Gastrocnemius medialis (tissue), 4 donors: ENCODE measurements at regions not wholly inside any gene's neighbourhood (a gene's known extent, or its start where the extent isn't known, plus 50 kb on each side); places are given as distances from the start of the nearest gene placed in this dataset.

Experiments used
- ATAC-seq, 2 donors: fragments of 150-250 bp; one replicate each; pipeline ENCODE4 v1.9.1; 2016
- DNase-seq, 2 donors: peaks; one replicate each; pipeline ENCODE4 v3.0.0-alpha.2; 2019
- H3K27ac ChIP-seq, 4 donors: fragments of 200-600 bp; sonication (generic); 1 replicate in 1 of 4; 2 replicates in 3 of 4; pipeline ENCODE4 v1.5.1; 2016 to 2018; ENCODE audit warnings: mild to moderate bottlenecking in 2 of 4, moderate library complexity in 1 of 4
- H3K27me3 ChIP-seq, 3 donors: fragments of 200-600 bp; sonication (generic) in 2 of 3; 1 replicate in 1 of 3; 2 replicates in 2 of 3; pipeline versions ENCODE4 v1.5.1 to v1.6.0; 2016 to 2019; ENCODE audit warnings: mild to moderate bottlenecking in 1 of 3, moderate library complexity in 1 of 3
- H3K36me3 ChIP-seq, 2 donors: fragments of 200-600 bp; sonication (generic) in 1 of 2; one replicate each; pipeline ENCODE4 v1.5.1; 2017 to 2018
- H3K4me1 ChIP-seq, 2 donors: fragments of 200-600 bp; sonication (generic) in 1 of 2; one replicate each; pipeline ENCODE4 v1.5.1; 2016 to 2017; ENCODE audit warnings: mild to moderate bottlenecking in 2 of 2
- H3K4me3 ChIP-seq, 4 donors: fragments of 200-600 bp; sonication (generic) in 3 of 4; 1 replicate in 1 of 4; 2 replicates in 3 of 4; pipeline ENCODE4 v1.5.1; 2016 to 2019; ENCODE audit warnings: mild to moderate bottlenecking in 2 of 4
- H3K9me3 ChIP-seq, 3 donors: fragments of 200-600 bp; sonication (generic) in 2 of 3; 1 replicate in 1 of 3; 2 replicates in 2 of 3; pipeline ENCODE4 v1.5.1; 2016 to 2019
- POLR2A ChIP-seq, 2 donors: fragments of 450-650 bp; IDR thresholded peaks; one replicate each; pipeline ENCODE4 v1.6.1; 2017; ENCODE audit warnings: antibody characterized with exemption in 2 of 2, mild to moderate bottlenecking in 2 of 2, moderate library complexity in 2 of 2
- in situ Hi-C, 4 donors: fragments of 200-750 bp; cut with MboI; loops; one replicate each; pipeline versions ENCODE4 v1.15.0 to v1.8.0; 2017; ENCODE audit warnings: low sequenced_read_pairs in 4 of 4
- intact Hi-C: fragments of 100-400 bp; cut with DNase I; formaldehyde crosslinking; loops from one replicate; pipeline ENCODE4 v1.15.1; 2023; ENCODE audit warnings: low total_unique reads
- TF ChIP-seq, protein P1 (sequence below), 5 experiments: fragments of 450-650 bp in 3 of 5; fragments of 200-600 bp in 2 of 5; sonication (generic) in 2 of 5; IDR thresholded peaks in 4 of 5; conservative IDR thresholded peaks in 1 of 5; 1 replicate in 4 of 5; 2 replicates in 1 of 5; pipeline ENCODE4 v1.5.1; 2016 to 2019; ENCODE audit warnings: antibody characterized with exemption in 5 of 5, mild to moderate bottlenecking in 3 of 5, moderate library complexity in 3 of 5

DNA sequence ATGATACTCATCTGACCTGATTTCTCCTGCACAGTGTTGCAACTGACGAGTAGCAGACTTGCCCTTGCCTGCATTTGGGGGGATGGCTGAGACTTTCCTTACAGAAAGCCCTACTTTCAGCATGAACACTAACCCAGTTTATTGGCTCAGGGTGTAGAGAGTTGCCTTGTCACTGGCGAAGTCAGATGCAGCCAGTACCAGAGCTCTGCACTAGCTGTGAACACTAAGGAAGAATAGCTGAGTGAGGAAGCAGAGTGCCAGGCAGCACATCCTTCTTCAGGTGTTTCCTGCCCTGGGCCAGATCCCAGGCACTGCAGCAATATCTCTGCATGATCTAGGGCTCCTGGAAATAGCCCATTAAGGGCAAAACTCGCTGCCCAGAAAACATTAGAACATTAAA is 154.0 kb upstream of the SYNPR start:
- Histone ChIP-seq H3K4me1 (no peaks in the 10 kb centered on the region), H3K36me3 (no peaks in the 10 kb centered on the region), H3K27me3 (no peaks in the 10 kb centered on the region), H3K4me3 (no peak overlapping the region), H3K9me3 (no peaks in the 10 kb centered on the region), H3K27ac (no peak overlapping the region)
- in situ Hi-C loops (no loop called here), intact Hi-C loops (no loop called here)
- TF ChIP-seq, protein P1, sequence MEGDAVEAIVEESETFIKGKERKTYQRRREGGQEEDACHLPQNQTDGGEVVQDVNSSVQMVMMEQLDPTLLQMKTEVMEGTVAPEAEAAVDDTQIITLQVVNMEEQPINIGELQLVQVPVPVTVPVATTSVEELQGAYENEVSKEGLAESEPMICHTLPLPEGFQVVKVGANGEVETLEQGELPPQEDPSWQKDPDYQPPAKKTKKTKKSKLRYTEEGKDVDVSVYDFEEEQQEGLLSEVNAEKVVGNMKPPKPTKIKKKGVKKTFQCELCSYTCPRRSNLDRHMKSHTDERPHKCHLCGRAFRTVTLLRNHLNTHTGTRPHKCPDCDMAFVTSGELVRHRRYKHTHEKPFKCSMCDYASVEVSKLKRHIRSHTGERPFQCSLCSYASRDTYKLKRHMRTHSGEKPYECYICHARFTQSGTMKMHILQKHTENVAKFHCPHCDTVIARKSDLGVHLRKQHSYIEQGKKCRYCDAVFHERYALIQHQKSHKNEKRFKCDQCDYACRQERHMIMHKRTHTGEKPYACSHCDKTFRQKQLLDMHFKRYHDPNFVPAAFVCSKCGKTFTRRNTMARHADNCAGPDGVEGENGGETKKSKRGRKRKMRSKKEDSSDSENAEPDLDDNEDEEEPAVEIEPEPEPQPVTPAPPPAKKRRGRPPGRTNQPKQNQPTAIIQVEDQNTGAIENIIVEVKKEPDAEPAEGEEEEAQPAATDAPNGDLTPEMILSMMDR (IDR thresholded peaks at IDR 0.05 in 4 of 5, conservative IDR thresholded peaks at IDR 0.05 in 1 of 5) = no peak
- no peak for TF ChIP-seq POLR2A (IDR thresholded peaks at IDR 0.05)
- ATAC-seq = no peak
- DNase-seq = no peak

DNA sequence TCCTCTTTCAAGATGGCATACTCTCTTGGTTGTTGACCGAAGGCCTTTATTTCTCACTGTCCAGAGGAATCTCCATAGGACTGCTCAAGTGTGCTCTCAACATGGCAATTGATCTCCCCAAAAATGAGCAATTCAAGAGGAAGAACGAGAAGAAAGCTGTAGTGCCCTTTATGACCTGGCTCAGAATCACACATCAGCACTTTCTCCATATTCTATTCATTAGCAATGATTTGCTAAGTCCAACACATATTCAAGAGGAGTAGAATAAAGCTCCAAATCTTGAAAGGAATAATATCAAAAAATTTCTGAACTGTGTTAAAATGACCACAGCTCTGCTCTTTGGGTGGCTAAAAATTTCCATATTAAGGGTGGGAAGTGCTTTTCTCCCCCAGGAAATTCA is 151.6 kb upstream of the SYNPR start:
- Histone ChIP-seq H3K27ac (no peak overlapping the region), H3K36me3 (no peaks in the 10 kb centered on the region), H3K4me1 (no peaks in the 10 kb centered on the region), H3K4me3 (no peak overlapping the region), H3K9me3 (no peaks in the 10 kb centered on the region), H3K27me3 (no peaks in the 10 kb centered on the region)
- no peak for TF ChIP-seq POLR2A (IDR thresholded peaks at IDR 0.05)
- TF ChIP-seq, protein P1 (IDR thresholded peaks at IDR 0.05 in 4 of 5, conservative IDR thresholded peaks at IDR 0.05 in 1 of 5) = no peak
- ATAC-seq = no peak
- intact Hi-C loops = no loop called here
- DNase-seq = no peak
- in situ Hi-C loops = no loop called here

DNA sequence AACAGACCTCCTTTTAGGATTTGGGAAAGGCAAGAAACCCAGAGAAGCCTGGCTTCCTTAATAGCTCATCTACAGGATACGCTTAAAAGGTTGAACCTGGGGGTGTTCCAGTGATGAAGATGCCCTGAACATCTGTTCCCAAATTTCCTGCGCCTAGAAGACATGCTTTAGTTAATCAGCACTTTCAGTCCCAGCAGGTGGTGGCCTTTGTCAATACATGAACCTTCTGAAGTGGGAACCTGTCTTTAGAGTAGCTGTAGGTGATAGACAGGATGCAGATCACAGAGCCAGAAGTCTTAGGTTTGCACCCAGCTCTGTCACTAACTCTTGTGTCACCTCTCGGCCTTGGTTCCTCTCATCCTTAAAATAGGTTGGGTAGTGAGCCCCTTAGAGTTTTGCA is 149.7 kb upstream of the SYNPR start:
- in situ Hi-C loops = no loop called here

DNA sequence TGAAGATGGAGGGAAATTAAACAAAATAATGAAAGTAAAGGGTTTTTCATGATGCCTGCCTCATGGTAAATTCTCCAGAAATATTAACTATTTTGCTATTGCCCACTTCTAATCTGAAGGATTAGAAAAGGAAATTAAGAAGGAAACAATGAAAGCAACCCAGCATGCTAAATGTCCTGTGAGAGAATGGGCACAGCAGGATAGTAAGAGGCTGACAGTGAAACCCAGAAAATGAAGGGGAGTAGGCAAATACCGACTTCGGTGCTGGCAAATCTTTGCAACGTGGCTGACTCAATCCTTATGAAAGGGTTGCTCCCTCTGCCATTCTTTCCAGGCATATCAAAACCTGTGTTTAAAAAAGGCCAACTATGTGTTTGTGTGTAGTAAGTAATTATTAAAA is 147.5 kb upstream of the SYNPR start:
- H3K27me3 ChIP-seq = no peaks in the 10 kb centered on the region
- TF ChIP-seq, protein P1 (IDR thresholded peaks at IDR 0.05 in 4 of 5, conservative IDR thresholded peaks at IDR 0.05 in 1 of 5) = no peak
- TF ChIP-seq POLR2A (IDR thresholded peaks at IDR 0.05) = no peak
- ATAC-seq = no peak
- H3K4me1 ChIP-seq = no peaks in the 10 kb centered on the region
- intact Hi-C loops (no loop called here), in situ Hi-C loops (no loop called here)
- DNase-seq = no peak
- H3K27ac ChIP-seq = no peak overlapping the region
- H3K36me3 ChIP-seq = no peaks in the 10 kb centered on the region
- H3K4me3 ChIP-seq = no peak overlapping the region
- H3K9me3 ChIP-seq = no peaks in the 10 kb centered on the region

More for the DNA sequence above, 149.7 kb upstream of the SYNPR start:
- intact Hi-C loops = no loop called here
- no peaks in the 10 kb centered on the region for H3K9me3 ChIP-seq
- no peaks in the 10 kb centered on the region for H3K4me1 ChIP-seq
- no peak for ATAC-seq
- H3K27me3 ChIP-seq = no peaks in the 10 kb centered on the region
- DNase-seq = no peak
- no peak overlapping the region for H3K27ac ChIP-seq
- no peak overlapping the region for H3K4me3 ChIP-seq
- no peaks in the 10 kb centered on the region for H3K36me3 ChIP-seq
- TF ChIP-seq, protein P1 (IDR thresholded peaks at IDR 0.05 in 4 of 5, conservative IDR thresholded peaks at IDR 0.05 in 1 of 5) = no peak
- TF ChIP-seq POLR2A (IDR thresholded peaks at IDR 0.05) = no peak

DNA sequence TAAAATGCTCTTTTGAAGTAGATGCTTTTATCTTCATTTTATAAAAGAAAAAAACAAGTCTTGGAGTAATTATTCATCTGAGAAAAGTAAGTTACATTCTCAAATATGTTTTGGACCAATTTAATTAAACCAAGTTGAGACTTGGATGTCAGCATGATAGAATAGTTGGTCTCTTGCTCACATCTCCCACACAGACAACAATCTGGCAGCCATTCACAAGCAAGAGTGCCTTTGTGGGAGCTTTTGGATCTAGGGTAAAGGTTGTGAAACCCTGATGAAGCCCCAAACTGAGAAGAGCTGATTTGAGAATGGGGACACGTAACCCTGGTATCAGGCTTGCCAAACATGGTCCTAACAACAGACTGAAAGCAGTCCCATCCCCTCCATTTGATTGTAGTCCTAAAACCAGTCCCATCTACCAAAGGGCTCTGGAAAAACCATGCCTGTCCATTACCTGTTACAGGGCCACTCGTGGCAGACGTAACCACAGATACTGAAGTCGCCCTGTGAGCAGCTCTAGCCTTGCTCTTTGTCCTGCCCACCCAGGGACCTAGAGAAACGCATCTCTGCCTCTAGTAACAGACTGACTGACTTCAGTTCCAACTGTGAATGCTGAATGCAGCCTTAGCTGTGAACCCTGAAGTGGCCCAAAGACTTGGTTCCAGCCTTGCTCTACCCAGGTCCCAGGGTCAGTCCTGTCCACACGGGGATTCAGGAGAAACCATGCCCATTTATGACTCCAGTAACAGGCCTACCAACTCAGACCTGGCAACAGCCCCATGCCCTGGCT is 145.5 kb upstream of the SYNPR start:
- DNase-seq = no peak
- Histone ChIP-seq H3K4me3 (no peak overlapping the region), H3K36me3 (no peaks in the 10 kb centered on the region), H3K4me1 (no peaks in the 10 kb centered on the region), H3K27ac (no peak overlapping the region), H3K27me3 (no peaks in the 10 kb centered on the region), H3K9me3 (no peaks in the 10 kb centered on the region)
- in situ Hi-C loops = no loop called here
- intact Hi-C loops = no loop called here
- no peak for ATAC-seq
- TF ChIP-seq, protein P1 (IDR thresholded peaks at IDR 0.05 in 4 of 5, conservative IDR thresholded peaks at IDR 0.05 in 1 of 5) = no peak
- no peak for TF ChIP-seq POLR2A (IDR thresholded peaks at IDR 0.05)
